GM21737 (cell line): ENCODE measurements at regions not wholly inside any gene's neighbourhood (a gene's known extent, or its start where the extent isn't known, plus 50 kb on each side); places are given as distances from the start of the nearest gene placed in this dataset.

Experiments used
- ATAC-seq: cut with Tn5 transposase; IDR thresholded peaks from one replicate; pipeline ENCODE4 v1.9.1; 2021; ENCODE audit warnings: mild to moderate bottlenecking, moderate library complexity; ENCODE audit not compliant: unreplicated experiment

GRCh38 chr1:81700728-81701470 lies 99.8 kb upstream of the ADGRL2 start:
- no peak for ATAC-seq

- ATAC-seq = no peak
These were observed 101.5 kb upstream of the ADGRL2 start for GRCh38 chr1:81699234-81699633.

DNA sequence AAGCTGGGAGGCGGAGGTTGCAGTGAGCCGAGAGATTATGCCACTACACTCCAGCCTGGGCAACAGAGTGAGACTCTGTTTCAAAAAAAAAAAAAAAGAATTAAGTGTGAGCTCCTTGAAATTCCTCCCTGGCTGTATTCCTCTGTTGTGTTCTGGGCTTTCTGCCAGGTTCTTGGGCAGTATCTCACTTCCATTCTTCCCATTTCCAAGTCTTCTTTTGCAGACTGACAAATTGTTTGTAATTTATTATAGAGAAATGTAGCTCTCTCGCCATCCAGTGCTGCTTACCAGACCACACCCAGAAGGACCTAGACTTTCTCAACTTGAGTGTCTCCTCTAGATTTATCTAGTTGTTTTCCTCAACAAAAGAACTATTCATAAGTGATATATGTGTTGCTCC lies 105.0 kb upstream of the ADGRL2 start:
- ATAC-seq = no peak

DNA sequence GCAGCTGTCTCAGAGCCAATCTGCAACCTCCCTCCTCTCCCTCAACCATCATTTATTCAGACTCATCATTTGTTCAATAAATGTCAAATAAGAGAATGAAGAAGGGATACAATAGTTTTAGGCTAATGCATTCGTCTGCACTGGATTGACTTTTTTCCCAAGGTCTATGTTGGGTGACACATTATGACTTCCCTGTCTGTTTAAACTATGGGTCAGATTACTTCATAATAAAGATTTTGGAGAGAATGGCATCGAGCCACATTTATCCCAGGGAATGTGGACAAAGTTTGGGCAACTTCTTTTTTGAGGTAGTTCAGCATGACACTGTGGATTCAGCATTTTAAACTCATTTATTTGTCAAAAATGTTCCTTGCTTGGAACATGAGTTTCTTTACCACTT lies 107.4 kb upstream of the ADGRL2 start:
- ATAC-seq = no peak

DNA sequence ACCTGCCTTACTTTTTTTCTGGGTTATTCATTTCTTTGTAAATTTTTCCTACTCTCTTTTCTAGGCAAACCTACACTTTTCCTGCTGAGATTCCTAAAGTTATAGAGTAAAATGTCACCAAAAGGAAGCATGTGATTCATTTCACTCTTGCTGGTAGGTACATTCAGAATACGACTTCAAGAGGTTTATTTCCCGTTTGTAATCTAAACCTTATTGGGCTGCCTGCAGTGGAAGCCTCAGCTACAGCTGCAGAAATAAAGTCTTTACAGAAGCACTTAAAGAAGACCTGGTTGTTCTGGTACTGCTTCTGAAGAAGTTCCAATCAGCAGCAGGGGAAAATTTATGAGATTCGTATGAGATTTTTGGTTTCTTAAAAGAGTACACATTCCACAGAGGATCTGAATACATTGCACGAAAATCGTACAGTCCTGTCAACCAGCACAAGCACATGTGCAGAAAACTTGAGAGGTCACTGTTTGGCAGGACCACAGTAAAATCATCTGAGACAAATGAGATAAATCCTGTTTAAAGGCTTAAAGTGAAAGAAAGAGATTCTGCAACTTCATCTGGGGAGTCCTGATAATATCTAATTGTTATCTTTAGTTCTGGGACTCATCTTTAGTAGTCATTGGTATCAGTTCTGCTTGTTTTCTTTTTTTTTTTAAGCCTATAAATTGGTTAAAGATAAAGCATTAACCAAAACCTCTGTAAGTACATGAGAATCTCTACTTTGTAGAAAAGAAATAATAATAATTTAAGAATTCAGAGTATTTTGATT lies 109.9 kb upstream of the ADGRL2 start:
- ATAC-seq = no peak

DNA sequence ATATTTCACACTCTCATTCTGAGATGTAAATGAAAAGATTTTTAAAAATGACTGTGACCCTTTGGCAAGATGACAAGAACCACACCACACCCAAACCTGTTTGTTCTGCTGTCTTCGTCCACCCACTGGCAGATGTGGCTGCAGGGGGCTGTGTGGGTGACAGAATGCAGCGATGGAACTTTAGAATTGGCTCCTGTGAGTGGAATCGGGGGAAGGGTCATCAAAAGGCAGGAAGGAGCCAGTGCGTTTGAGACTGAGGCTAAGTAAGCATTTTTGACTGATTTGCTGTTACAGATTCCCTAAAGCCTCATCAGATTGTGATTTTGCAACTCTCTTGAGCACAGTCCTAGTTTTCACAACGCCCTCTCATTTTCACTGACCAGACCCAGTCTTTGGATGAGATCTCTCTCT lies 111.2 kb upstream of the ADGRL2 start:
- ATAC-seq = no peak

GRCh38 chr1:81682490-81682889 lies 118.2 kb upstream of the ADGRL2 start:
- no peak for ATAC-seq

GRCh38 chr1:81681601-81682266 lies 119.0 kb upstream of the ADGRL2 start:
- ATAC-seq = no peak

- no peak for ATAC-seq
These were observed 119.6 kb upstream of the ADGRL2 start for GRCh38 chr1:81681114-81681513.

DNA sequence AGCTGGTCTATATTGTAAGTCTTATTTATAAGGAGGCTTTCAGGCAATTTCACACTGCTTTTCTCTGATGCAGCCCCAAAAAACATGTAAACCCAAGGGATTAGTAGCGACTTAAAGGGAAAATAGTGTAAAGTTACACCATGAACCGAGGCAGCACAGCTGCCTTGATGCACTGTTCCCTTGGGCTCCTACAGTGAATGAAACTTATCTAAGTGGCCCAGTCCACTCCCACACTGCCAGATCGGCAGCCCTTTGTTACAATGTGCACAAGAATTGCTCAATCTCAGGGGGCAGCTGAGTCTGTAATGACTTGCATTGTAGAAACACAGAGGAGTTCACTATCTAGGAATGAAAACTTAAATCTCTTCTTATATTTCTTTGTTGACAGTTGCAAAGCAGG lies 120.8 kb upstream of the ADGRL2 start:
- no peak for ATAC-seq

DNA sequence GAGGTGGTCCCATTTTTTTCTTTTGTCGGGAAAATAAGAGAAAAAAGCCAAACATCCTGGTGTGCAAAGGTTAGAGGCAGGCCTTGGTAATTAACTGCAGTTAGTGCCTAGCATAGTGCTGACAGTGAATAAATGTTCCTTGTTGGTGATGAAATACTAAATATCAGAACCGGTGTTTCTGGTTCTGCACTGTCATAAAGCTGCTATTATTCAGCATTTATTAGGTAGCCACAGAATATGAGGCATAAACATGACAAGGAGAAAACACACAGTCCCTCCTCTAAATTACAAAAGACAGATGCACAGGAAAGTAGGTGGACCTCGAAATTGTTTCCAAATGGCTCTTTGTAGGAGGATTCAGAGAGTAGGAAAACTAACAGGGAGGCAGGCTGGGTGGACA lies 122.0 kb upstream of the ADGRL2 start:
- no peak for ATAC-seq

DNA sequence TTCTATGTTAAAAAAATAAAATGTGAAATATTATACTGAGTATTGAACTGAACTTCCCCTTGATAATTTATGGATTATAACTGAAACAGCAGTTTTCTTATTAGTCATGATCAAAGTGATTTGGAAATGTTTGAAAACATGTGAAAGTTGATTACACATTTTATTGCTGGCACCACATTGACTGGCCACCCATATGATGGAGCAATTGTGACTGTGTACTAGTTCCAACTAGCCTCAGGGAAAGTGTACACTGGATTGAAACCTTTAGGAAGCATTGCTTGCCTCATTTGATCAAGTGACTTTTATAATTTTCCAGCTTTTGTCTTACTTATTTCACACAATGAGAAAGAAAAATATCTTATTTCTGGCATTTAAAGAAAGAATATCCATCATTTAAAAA lies 128.0 kb upstream of the ADGRL2 start:
- ATAC-seq = no peak

- ATAC-seq = no peak
These were observed 129.7 kb upstream of the ADGRL2 start for GRCh38 chr1:81671038-81671437.

- ATAC-seq = no peak
These were observed 130.4 kb upstream of the ADGRL2 start for GRCh38 chr1:81670286-81670685.

DNA sequence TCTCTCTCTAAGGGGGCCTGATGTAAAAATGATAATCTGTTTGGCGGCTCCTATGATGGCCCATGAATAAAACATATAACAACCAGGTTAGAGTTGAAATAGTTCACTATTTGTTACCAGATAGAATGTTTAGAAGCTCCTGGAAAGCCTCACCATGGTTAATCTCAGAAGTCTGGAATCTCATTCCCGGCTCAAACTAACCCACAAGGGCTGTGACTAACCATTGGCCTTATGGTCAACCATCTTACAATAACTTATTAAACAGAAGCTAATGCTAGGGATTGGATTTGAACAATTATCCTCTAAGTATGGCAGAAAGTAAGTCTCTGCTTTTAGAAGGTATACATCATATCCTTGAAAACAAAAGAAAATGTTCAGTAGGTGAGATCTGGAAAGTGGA lies 134.1 kb upstream of the ADGRL2 start:
- ATAC-seq = no peak

DNA sequence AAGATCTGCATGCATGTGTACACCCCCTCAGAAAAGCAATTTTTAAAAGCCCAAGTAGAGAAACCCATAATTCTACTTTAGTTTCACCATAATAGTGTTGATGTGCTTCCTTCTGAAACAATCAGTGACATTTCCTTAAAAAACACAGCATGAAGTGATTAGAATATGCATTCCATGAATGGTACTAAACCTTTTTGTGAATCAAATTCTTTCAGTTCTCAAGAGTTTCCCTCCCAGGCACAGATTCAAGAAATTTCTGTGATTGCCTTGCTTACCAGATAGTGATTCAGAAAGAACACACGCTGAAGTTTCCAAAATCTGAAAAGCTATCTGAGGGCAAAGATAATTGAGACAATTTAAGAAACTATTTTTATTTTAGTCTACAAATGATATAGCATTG lies 136.4 kb upstream of the ADGRL2 start:
- ATAC-seq = no peak

DNA sequence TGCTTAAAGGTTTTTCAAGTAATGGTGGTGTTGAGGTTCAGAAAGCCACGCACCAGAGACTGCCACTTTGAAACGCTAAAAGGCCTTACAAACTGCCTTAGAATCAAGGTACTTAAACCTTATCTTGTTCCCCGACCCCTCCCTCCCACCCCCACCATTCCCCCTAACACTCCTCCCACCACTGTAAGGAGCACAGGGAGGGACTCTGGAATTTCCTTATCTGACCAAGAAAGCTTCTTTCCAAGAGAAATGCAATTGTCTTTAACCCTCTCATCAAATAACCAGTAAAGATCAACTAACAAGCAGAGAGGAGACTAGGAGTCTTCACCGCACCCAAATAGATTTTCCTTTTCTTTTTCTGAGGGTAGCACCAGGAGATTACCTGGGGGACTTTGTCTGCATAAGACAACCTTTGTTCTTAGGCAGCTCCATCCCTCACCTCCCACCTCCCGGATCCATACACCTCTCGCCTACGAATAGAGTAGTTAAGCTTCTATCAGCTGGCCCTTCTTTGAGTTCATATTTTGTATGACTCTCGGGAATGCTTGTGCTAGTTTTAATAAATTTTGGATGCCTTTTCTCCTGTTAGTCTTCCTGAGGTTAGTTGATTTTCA lies 137.7 kb upstream of the ADGRL2 start:
- ATAC-seq = no peak

DNA sequence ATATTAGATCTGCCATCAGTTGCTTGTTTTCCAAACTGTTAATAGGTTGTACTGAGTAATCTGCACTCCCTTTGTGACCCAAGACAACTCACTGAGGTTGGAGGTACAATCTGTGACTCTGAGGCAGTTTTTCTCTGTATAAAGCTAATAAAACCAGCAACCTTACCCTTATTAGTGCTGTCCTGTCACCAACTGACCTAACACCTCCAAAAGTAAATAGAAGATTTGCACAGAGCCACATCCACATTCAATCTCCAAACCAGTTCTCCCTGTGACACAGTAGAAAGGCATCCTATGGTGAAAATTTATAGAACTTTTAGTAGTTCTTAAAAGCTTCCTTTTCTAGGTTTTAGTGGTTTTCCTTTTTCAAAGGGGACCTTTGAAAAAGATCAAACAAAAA lies 140.4 kb upstream of the ADGRL2 start:
- no peak for ATAC-seq

GRCh38 chr1:81654657-81655056 lies 146.1 kb upstream of the ADGRL2 start:
- ATAC-seq = no peak

GRCh38 chr1:81654147-81654546 lies 146.6 kb upstream of the ADGRL2 start:
- no peak for ATAC-seq

- no peak for ATAC-seq
These were observed 150.0 kb upstream of the ADGRL2 start for GRCh38 chr1:81650776-81651175.

- ATAC-seq = no peak
These were observed 164.9 kb upstream of the ADGRL2 start for GRCh38 chr1:81635816-81636215.
